Activated CD8-positive, alpha-beta memory T cell treated with anti-CD3 and anti-CD28 coated beads, Interleukin-2, amount 50 U/mL, for 24 hours (primary cell): ENCODE measurements at regions not wholly inside any gene's neighbourhood (a gene's known extent, or its start where the extent isn't known, plus 50 kb on each side); places are given as distances from the start of the nearest gene placed in this dataset.

Experiments
- DNase-seq: peaks from one replicate; pipeline ENCODE4 v3.0.0-alpha.2; 2020; ENCODE audit errors: extremely low read depth

DNA sequence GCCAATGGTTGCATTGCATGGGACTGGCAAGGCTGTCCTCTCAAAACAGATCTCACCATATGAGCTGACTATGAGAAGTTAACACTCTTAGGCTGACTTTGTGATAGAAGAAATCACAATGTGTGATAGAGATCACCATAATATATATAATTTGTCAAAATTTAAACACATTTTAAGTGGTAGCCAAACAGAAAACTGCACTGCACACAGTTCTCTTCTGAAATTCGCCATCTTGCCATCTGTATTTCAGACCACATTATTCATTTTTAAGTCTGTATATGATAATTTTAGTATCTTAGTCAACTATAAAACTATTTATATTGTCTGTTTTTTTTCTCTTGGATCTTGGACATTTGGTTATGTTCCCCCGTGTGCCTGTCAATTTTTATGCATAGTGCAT is 374.7 kb downstream of the AJAP1 start:
- no peak for DNase-seq

DNA sequence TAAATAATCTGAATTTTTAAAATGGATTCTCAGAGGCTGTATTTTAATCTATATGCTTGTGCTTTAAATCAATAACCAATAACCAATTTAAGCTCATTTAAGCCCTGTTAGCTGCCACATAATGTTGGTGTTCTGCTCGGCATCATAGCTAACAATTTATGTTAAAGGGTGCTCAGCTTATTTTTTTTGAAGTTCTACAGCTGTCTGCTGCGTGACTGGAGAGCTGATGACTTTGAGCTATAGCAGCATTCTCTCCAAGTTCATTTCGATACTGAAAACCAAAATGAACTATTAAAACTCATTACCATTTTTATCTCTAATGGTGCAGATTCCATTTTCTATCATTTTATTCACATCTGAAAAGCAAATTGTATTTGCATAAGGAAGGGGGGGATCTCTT is 357.8 kb downstream of the AJAP1 start:
- no peak for DNase-seq

DNA sequence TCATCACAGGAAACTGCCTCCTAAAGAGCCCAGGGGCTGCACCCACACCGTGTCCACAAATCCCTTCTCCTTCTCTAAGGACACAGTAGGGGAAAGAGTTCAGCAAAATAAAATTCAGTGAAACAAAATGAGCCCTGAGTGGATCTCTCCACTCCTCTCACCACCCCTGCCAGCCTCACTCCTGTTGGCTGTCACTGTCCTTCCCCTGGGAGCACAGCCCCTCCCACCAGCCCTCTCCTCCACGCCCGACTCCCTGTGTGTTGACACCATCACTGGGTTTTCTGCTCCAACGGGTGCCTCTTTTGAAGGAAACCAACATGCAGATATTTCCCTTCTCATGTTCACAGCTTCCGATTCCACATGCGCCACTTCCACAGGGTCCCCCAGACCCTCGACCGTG is 356.2 kb downstream of the AJAP1 start:
- no peak for DNase-seq

DNA sequence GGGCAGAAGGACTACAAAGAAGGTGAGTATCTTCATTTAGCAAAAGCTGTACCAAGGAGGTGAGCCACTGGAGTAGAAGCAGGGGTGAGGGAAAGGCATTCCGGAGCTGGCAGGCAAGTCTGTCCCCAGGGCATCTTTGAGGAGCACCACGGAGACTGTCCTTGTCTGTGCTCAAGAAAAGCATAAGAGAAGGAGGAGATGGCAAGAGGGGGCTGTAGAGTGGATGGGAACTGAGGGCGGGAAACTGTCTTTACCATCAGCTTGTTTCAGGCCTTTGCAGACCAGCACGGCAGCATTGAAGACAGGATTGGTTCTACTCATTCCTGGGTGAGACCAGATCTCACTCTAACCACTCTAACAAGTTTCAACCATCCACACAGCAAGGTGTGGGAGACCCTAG is 355.8 kb downstream of the AJAP1 start:
- no peak for DNase-seq

DNA sequence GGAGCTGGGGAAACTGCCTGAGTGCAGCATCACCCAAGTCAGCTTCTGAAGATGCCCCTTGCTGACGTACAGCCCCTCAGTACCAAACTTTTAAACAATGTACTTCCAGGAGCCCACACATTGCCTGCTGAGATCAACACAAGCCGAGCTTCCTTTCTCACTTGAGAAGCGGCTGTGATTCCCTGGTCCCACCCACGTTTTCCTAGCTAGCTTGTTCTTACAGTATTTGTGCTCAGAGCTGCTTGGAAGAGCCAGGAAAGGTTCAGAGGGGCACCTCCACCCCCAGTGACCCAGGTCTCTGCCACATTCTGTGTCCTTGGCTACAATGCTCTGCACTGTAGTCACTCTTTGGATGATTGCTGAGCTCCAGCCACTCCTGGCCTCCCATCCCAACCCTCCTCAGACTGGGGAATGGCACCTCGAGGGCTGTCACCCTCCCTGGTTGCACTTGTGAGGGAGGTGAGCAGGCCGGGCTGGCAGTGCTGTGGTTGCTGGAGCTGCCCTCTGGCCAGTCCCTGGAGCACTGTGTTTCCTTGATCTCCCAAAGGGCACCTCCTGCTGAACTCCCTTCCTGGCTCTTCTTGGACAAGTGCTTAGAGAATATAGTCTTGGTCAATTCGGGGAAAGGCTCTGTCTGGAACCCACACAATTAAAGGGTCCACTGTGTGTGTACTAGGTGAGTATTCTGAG is 355.1 kb downstream of the AJAP1 start:
- DNase-seq = no peak

DNA sequence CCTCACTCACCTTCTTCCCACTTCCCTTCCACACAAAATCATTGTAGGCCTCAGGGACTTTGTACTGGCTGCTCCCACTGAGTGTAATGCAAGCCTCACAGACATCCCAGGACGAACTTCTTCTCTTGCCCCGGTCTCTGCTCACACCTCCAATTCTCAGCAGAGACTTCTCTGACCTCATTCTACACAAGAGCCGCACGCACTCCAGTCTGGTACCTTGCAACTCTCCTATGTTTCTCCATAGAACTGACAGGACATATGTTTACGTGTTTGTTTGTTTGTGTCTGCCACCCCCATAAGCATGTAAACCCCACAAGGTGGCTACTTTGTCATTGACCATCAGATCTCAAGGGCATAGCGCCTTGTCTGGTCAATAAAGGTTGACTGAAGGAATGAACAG is 350.8 kb downstream of the AJAP1 start:
- no peak for DNase-seq

DNA sequence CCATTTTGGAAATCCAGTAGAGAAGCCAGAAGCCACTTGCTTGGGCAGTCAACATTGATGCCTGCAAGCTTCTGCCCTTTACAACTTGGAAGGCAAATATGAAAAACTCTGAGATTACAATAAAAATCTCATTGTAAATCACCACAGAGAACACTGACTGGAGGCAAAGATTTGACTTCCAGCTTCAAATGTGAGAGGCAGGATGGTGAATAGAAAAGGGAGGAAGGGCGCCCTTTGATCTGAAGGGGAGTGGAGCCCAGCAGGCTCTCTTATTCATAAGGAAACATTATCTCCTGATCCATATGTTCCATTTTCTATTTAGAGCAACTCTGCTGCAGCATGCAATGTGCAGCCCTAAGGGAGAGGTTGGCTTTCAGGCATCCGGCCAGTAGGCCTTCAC is 348.3 kb downstream of the AJAP1 start:
- DNase-seq = no peak

DNA sequence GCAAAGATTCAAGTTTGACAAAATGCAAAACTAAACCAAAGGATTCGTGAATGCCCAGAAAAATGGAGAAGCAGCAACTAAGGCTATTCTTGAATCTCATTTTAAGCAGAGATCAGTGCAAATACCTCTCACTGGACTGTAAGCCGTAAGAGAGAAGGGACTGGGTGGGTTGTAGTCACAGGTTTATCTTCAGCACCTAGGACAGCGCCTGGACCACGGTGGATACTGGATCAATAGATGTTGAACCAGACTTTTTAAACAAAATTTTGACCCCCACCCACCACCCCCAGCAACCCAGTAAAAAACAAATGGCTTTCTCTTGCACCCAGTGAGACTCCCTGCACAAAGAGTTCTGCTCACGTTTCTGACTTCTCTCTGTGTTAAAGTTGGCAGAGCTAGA is 347.1 kb downstream of the AJAP1 start:
- no peak for DNase-seq

DNA sequence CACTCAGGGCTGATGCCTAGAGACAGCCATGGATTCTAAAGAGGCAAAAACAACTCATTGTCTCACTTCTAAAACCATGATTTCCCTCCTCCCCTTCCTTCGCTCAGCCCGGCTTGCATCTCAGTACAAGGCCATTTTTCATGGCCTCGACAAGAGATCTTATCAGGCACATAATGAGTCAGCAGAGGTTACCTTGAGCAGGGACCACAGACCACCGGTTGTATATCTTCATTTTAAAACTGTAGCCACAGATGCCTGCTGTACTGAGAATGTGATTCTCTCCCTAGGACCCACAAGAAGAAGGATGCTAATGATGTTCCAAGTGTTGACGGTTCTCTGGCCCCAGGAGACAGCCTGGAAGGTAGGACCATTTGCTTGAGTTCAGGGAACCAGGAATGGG is 331.9 kb downstream of the AJAP1 start:
- no peak for DNase-seq

DNA sequence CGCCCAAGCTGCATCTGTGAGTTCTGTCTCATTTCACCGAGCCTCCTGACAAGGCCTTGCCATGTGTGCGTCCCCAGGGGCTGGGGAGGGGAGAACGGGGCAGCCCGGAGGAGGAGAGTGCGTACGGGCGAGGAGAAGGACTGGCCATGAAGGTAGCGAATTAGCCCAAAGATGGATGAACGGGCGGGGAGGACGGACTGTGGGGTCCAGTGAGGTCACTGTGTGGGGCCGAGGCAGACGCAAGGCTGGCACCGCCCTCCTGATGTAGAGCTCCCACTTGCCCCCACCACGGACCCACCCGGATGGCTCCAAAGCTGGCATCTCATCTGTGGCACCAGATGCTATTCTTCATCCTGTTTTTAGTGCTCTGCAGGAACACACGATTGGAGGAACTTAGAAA is 330.4 kb downstream of the AJAP1 start:
- no peak for DNase-seq

DNA sequence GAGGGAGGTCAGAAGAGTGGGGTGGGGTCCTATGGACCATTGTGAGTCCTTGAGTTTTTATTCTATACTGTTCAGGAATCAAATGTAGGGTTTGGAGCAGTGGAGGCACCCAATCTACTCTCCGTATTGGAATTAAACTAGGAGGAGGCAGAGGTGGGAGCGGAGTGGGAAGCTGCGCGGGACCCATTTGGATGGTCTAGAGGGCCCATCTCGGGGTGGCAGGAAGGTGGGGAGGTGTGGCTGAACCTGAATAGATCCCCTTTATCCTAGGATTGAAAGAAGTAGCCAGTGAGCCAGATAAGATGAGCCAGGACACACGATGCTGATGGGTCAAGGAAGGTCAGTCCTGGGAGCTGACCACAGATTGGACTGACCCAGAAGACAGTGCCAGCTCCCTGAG is 325.8 kb downstream of the AJAP1 start:
- no peak for DNase-seq

DNA sequence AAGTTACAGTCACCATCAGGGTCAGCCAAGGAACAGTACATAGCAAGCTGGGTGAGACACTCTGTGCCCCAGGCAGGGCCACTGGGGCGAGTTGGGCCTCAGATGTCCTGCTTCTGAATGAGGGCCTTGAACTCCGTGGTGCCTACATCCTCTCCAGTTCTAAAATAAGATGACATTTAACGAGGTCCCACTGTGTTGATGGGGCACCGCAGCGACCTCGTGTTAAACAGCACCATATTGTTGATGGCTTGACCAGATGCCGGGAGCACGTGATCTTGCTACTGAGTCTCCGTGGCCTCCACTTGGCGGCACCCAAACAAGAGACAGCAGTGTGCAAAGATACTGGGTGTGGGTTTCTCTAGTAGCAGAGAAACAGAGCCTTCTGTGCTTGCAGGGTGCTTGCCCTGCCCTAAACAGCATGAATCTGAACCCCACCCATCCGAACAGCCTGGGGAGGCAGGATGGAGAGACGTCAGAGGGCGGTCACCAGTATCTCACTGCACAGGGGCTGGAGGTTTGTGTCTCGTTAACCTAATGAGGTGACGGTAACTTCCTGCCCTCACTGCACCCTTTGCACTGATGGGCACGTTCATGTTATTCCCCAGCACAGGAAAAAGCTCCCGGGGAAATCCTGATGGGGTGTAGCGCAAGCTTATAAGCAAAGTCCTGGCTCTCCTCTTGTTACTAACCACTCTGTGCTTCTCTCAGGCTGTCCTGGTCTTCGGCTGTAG is 324.4 kb downstream of the AJAP1 start:
- DNase-seq = no peak

DNA sequence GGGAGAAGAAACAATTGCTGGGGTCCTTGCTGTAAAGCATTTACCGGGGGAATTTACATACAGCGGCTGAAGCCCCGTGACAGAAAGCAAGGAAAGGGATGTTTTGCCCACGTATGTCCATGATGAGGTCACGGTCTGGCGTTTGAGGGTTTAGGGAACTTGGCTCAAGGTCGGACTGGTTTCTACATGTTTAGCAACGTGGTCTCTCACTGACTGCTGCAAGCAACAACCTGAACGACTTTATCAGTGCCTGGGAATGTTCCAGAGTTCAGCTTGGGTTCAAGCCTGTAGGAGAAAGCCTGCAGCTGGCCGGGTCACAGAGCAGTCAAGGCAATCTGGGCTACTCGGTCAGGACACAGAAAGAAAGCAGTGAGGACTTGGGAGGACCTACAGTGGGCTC is 323.3 kb downstream of the AJAP1 start:
- DNase-seq = no peak

DNA sequence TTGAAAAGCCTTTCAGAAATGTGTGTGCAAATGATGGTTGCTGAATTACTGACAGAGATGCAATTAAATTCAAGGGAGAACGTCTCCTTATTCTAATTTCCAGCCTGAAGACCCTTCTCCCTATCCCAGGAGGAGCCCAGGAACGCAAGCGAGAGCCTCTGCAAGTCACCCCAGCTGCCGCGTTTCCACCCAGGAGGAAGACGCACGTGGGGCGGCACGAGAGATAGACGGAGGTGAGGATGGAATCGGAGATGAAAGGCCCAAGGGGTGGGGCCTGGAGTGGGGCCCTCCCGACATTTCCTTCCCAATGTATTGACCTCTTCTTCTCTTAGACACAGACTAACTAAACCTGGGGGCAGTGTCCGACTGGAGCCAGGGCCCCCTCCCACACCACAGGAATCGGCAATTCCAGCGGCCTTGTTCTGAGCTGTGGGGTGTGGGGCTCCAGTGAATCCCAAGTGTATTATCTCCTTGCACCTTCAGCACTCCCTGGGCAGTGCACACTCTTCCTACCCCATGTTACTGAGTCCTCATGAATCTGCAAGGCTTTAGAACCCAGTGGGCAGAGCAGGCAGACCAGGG is 322.5 kb downstream of the AJAP1 start:
- no peak for DNase-seq

DNA sequence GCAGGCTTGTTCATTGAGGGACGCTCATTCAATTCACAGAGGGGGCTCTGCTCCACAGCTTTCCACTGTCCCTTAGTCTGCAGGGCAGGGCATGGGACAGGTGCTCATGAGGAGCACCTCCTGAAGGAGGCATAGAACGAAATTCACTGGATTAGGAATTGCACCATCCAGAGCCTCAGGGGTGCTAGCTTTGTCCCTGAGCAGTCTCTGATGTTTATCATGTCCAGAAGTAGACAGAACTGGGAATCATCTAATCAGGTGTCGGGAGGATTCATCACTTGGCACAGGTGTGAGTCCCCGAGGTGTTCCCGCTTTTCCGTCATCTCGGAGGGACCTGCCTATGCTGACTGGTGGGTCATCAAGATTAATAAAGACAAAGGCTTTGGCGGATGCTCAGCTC is 321.4 kb downstream of the AJAP1 start:
- DNase-seq = no peak

DNA sequence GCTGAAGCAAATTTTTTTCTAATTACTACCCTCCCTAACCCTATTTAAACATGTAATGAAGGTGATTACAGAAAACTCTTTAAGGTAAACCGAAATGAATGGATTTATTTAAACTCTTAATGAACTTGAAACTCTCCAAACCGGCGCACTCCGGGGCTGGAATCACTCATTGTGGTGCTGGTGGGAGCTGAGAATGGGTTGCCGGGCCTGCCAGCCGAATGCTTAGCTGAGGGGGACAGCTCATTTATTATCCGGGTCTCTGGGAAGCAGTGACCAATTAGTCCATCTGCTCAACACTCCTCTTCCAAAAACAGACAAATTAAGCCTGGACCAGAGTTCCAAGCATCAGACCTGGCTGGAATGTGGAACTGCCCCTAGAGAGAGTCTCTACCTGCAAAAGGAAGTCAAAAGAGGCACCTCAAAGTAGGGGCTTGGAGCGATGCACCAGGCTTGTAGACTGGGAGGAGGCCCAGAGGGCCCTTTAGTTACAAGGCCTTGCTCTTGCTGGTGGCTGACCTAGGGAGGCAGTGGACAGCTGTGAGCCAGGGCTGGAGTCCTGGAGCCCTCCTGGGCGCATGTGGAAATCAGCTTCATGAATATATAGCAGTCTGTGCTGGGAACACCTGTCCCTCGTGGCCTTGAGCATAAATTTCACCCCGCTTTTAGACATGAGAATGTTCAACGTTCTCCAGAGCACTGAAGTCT is 320.7 kb downstream of the AJAP1 start:
- DNase-seq = no peak

DNA sequence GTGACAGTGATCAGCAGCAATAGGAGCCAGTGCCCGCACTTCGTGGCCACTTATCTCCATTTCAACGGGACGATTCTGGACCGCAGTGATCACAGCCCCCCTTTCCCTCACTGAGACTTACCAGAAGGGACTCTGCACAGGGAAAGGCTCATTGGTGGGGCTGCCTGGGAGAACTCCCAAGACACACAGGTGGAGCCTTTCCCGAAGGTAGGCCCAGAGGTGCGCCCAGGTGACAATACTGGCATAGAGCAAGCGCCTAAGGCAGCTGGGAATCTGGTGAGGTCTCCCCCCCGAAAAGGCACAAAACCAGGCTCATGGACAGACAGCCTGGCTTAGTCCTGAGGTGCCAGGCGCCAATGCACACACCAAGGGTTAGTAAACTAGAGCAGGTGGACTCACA is 318.9 kb downstream of the AJAP1 start:
- DNase-seq = no peak

DNA sequence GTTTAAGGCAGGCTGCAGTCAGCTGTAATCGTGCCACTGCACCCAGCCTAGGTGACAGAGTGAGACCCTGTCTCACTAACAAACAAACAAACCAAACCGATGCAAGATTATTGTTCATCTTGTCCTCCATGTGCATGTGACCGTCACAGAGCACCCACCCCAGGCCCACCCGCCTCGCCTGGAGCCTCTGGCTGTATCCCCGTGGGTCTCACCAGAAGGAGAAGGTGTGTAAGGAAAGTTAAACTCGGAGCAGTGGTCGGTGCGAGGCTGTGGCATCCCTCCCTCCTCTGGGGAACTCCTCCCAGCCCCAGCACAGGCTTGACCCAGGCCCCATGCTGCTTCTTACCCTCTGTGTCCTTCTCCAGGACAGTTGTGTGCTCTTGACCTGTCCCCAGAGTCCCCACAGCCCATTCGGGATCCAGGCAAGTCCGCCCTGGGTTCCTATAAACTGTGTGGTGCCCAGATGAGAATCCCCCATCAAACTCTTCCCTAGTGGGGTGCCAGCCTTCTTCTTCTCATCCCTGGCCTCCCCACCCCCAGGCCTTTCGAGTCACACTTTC is 318.4 kb downstream of the AJAP1 start:
- DNase-seq = no peak

DNA sequence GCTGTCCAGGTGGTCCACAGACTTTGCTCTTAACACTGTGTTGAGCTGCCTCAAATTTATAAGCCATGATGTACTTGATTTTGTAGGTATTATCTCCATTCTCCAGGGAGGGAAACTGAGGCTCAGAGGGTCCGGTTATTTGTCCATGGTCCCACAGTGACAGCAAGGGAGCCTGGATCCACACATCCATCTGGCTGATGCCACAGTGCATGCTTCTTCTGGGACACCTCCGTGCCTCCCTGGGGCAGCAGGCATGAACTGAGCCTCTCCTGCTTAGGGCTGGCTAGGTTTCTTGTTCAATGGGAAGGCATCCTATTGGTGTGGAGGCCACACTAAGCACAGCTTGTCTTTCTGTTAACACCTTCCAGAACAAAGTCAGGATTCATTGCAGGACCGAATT is 317.3 kb downstream of the AJAP1 start:
- DNase-seq = no peak

DNA sequence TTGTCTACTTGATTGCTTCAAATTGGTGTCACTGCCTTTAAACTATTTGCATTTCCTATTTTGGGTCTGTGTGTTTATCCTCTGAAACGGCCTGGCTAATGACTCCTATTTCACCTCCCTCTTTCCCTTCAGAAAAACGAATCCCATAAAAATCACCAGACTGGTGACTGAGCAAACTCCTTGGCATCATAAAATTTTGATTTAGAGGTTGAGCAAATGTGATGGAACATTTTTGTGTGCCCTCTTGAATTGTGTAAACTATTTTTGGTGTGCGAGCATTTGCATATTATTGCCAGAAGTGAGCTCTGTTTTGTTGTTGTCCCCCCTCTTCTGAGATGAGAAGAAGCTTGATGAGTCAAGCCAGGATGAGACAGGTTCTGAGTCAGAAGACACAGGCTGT is 316.1 kb downstream of the AJAP1 start:
- DNase-seq = no peak

DNA sequence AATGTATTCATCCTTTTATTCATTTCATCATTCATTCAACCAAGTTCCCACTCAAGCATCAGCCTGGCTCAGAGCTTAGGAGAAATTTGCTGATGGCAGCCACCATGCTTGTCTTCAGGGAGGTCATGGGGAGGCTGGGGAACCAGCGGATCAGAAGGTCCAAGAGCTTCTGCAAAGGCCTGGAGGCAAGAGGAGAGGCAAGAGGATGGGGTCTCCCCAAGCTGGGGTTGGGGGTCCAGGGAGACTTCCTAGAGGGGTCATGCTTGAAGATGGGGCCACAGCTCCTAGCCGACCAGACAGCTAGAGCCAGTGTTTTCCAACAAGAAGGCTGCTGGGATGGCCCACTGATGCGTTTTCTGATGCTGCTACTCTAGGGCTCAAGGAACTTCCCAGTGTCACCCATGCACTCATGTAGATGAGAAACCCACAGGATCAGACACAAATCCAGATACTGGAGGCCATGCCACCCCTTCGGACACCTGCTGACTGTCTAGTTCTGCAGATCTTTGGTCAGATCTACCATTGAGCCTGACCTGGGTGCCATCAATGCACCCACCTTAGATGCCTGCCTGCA is 315.2 kb downstream of the AJAP1 start:
- no peak for DNase-seq
